Common myeloid progenitor, CD34-positive (primary cell): ENCODE measurements at regions not wholly inside any gene's neighbourhood (a gene's known extent, or its start where the extent isn't known, plus 50 kb on each side); places are given as distances from the start of the nearest gene placed in this dataset.

Experiments
- CTCF ChIA-PET: fragments of 350-600 bp; sonication (Branson Sonifier 250); formaldehyde crosslinking; loops from one replicate; lab custom pipeline; 2021; ENCODE audit warnings: antibody characterized with exemption; lab: Charles Lee
- POLR2A ChIA-PET: fragments of 350-600 bp; sonication (Branson Sonifier 250); formaldehyde crosslinking; loops from one replicate; lab custom pipeline; 2021; ENCODE audit warnings: antibody characterized with exemption; lab: Charles Lee
- DNase-seq, 3 donors: peaks; one replicate each; pipeline versions ENCODE4 v3.0.0 to v3.0.0-alpha.2; 2013
- H3K27ac ChIP-seq, 2 experiments: 1 replicate in 1 of 2; 2 replicates in 1 of 2; pipeline ENCODE4 v1.7.0; 2013; ENCODE audit warnings: inconsistent platforms in 2 of 2, low read length in 2 of 2, mild to moderate bottlenecking in 2 of 2, low read depth in 1 of 2, moderate library complexity in 1 of 2; ENCODE audit not compliant: severe bottlenecking in 2 of 2, insufficient read depth in 1 of 2, poor library complexity in 1 of 2
- H3K27me3 ChIP-seq, 5 experiments: replicated peaks in 2 of 5; 1 replicate in 3 of 5; 2 replicates in 2 of 5; pipeline versions ENCODE4 v1.6.1 to v1.7.0; 2013; ENCODE audit warnings: low read length in 4 of 5, mild to moderate bottlenecking in 2 of 5, moderate library complexity in 2 of 5, inconsistent platforms in 1 of 5; ENCODE audit not compliant: insufficient read depth in 5 of 5, control insufficient read depth in 4 of 5
- H3K36me3 ChIP-seq, 4 experiments: 1 replicate in 2 of 4; 2 replicates in 2 of 4; pipeline versions ENCODE4 v1.6.1 to v1.7.0; 2013; ENCODE audit warnings: low read length in 3 of 4, control low read depth in 1 of 4, mild to moderate bottlenecking in 1 of 4; ENCODE audit not compliant: control insufficient read depth in 4 of 4, insufficient read depth in 4 of 4
- H3K4me1 ChIP-seq, 4 experiments: 1 replicate in 3 of 4; 2 replicates in 1 of 4; pipeline versions ENCODE4 v1.6.1 to v1.7.1; 2013; ENCODE audit warnings: low read length in 3 of 4, mild to moderate bottlenecking in 3 of 4, control low read depth in 1 of 4, inconsistent platforms in 1 of 4, moderate library complexity in 1 of 4; ENCODE audit not compliant: control insufficient read depth in 4 of 4, insufficient read depth in 4 of 4; ENCODE audit errors: control extremely low read depth in 1 of 4
- H3K4me3 ChIP-seq, 7 experiments: 1 replicate in 4 of 7; 2 replicates in 3 of 7; pipeline versions ENCODE4 v1.5.1 to v1.7.0; 2013; ENCODE audit warnings: mild to moderate bottlenecking in 7 of 7, low read length in 6 of 7, moderate library complexity in 6 of 7, inconsistent platforms in 2 of 7, low read depth in 2 of 7, control low read depth in 1 of 7; ENCODE audit not compliant: insufficient read depth in 4 of 7, control insufficient read depth in 1 of 7; ENCODE audit errors: extremely low read depth in 1 of 7
- H3K9me3 ChIP-seq, 5 experiments: 1 replicate in 4 of 5; 2 replicates in 1 of 5; pipeline versions ENCODE4 v1.6.1 to v1.7.1; 2013; ENCODE audit warnings: low read length in 4 of 5, mild to moderate bottlenecking in 2 of 5, inconsistent platforms in 1 of 5, low read depth in 1 of 5, moderate library complexity in 1 of 5; ENCODE audit not compliant: control insufficient read depth in 4 of 5, insufficient read depth in 2 of 5; ENCODE audit errors: control extremely low read depth in 1 of 5
- WGBS: methylation state at CpG from one replicate; pipeline ENCODE4 v1.1.5; 2013; ENCODE audit not compliant: insufficient coverage; 5-methylcytosine and 5-hydroxymethylcytosine counted together

DNA sequence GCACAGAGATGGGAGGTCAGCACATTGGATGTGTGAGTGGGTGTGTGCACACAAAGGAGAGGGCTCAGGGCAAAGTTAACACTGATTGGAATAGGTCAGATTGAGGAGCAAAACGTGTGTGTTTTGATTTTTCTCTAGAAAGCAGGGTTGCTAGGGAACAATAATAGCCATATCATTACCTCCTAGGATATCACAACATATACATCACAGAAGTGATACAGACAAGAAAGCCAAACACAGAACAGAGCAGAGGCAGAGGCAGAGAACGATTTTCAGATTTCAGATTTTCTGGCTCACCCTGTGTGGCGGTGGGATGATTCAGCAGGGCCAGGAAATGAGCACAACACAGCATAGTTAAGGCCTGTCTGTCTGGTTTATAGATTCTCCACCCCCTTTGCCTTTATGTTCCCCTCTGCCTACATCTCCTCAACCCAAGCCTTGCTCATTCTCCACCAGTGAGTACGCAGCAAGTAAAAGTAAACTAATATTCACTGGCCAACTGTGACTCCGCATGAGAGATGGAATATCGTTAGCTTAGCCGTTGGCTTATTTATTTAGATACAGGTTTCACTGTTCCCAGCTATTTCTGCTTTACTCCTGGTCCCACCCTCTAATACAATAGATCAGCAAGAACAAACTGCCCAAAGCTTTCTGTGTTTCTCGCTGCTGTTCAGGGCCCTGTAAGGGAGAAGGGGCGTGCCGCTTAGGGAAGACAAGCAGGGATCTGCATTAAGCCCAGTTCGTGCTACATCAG is 182.7 kb upstream of the TSC22D1 start:
- Histone ChIP-seq H3K36me3 (no peaks in the 10 kb centered on the region), H3K9me3 (no peaks in the 10 kb centered on the region), H3K4me1 (peaks cover 0 to 14% (median 5%) of the 10 kb centered on the region in 4 experiments), H3K27me3 (no peaks in the 10 kb centered on the region), H3K27ac (no peak overlapping the region), H3K4me3 (no peak overlapping the region)
- DNase-seq = peak in 2 of 3 donors; percentile 47 to 51
- ChIA-PET CTCF (no interaction called here), POLR2A (no interaction called here)
- 82% methylated on average over 7 of the region's 11 CpGs for WGBS

GRCh38 chr13:44757671-44758070 is 181.5 kb upstream of the TSC22D1 start:
- Histone ChIP-seq H3K4me3 (no peak overlapping the region), H3K4me1 (peaks cover 0 to 11% (median 5%) of the 10 kb centered on the region in 4 experiments), H3K9me3 (no peaks in the 10 kb centered on the region), H3K27ac (no peak overlapping the region), H3K27me3 (no peaks in the 10 kb centered on the region), H3K36me3 (no peaks in the 10 kb centered on the region)
- DNase-seq = no peak
- 88% methylated on average over 1 of the region's 3 CpGs for WGBS
- ChIA-PET CTCF (no interaction called here), POLR2A (no interaction called here)

- Histone ChIP-seq H3K36me3 (no peaks in the 10 kb centered on the region), H3K4me3 (no peak overlapping the region), H3K27ac (no peak overlapping the region), H3K27me3 (no peaks in the 10 kb centered on the region), H3K9me3 (no peaks in the 10 kb centered on the region), H3K4me1 (peaks cover 0 to 11% (median 5%) of the 10 kb centered on the region in 4 experiments)
- 75% methylated on average over 1 of the region's 4 CpGs for WGBS
- ChIA-PET POLR2A (interaction anchor here (0.5 to 0.6 kb wide), 2 partner anchors 12 to 62 kb away, joined by 3 read pairs; no protein-coding TSS in a partner anchor), CTCF (interaction anchor here (0.8 kb wide), 1 partner anchor 20 kb away, joined by 3 read pairs; no protein-coding TSS in a partner anchor)
- DNase-seq = no peak
Observed at GRCh38 chr13:44756276-44756810, 180.2 kb upstream of the TSC22D1 start.

DNA sequence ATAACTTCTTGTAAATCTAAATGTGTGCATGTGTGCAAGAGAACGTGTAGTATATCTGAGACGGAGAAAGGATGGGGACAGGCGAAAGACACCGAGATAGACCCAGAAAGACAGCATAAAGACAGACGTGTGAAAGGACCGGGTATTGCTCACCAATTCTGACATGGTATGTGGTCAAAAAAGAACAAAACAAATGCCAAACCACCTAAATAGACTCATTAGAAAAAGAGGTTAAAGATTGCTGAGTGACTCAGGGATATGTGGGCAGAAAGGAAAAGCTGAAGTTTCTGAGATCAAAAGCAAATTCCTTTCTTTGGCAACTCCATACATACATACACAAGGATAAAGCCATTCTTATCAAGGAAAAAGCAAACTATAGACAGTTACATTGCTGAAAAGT is 179.7 kb upstream of the TSC22D1 start:
- H3K9me3 ChIP-seq = no peaks in the 10 kb centered on the region
- H3K36me3 ChIP-seq = no peaks in the 10 kb centered on the region
- ChIA-PET CTCF (no interaction called here), POLR2A (no interaction called here)
- H3K27me3 ChIP-seq = no peaks in the 10 kb centered on the region
- H3K4me1 ChIP-seq = peaks cover 0 to 11% (median 5%) of the 10 kb centered on the region in 4 experiments
- no peak for DNase-seq
- no peak overlapping the region for H3K27ac ChIP-seq
- no peak overlapping the region for H3K4me3 ChIP-seq
- WGBS = 93% methylated on average over 3 of the region's 6 CpGs

GRCh38 chr13:44752164-44752563 is 176.0 kb upstream of the TSC22D1 start:
- no peak overlapping the region for H3K4me3 ChIP-seq
- no peaks in the 10 kb centered on the region for H3K27me3 ChIP-seq
- H3K36me3 ChIP-seq = no peaks in the 10 kb centered on the region
- H3K4me1 ChIP-seq = peaks cover 0 to 6% (median 2%) of the 10 kb centered on the region in 4 experiments
- no peaks in the 10 kb centered on the region for H3K9me3 ChIP-seq
- H3K27ac ChIP-seq = no peak overlapping the region
- ChIA-PET POLR2A (interaction anchor here (0.6 kb wide), 1 partner anchor 97 kb away, joined by 3 read pairs; no protein-coding TSS in a partner anchor), CTCF (no interaction called here)
- DNase-seq = no peak
- 96% methylated on average over 5 of the region's 6 CpGs for WGBS

- 100% methylated on average over 1 of the region's 1 CpG for WGBS
- ChIA-PET CTCF (interaction anchor here (0.6 to 1.5 kb wide), 4 partner anchors 12 to 68 kb away, joined by 3 to 6 read pairs (median 3); no protein-coding TSS in a partner anchor), POLR2A (no interaction called here)
- no peaks in the 10 kb centered on the region for H3K9me3 ChIP-seq
- no peaks in the 10 kb centered on the region for H3K4me1 ChIP-seq
- H3K27ac ChIP-seq = no peak overlapping the region
- no peaks in the 10 kb centered on the region for H3K36me3 ChIP-seq
- no peak for DNase-seq
- no peak overlapping the region for H3K4me3 ChIP-seq
- H3K27me3 ChIP-seq = no peaks in the 10 kb centered on the region
Observed at GRCh38 chr13:44750630-44751029, 174.5 kb upstream of the TSC22D1 start.

- no peak for DNase-seq
- ChIA-PET POLR2A (no interaction called here), CTCF (interaction anchor here (0.6 to 1.5 kb wide), 4 partner anchors 12 to 68 kb away, joined by 3 to 6 read pairs (median 3); no protein-coding TSS in a partner anchor)
- Histone ChIP-seq H3K36me3 (no peaks in the 10 kb centered on the region), H3K4me3 (no peak overlapping the region), H3K4me1 (no peaks in the 10 kb centered on the region), H3K27me3 (no peaks in the 10 kb centered on the region), H3K9me3 (peaks cover 0 to 4% (median 0%) of the 10 kb centered on the region in 5 experiments), H3K27ac (no peak overlapping the region)
- no CpG with 5 or more reads among the region's 2 CpGs for WGBS
Observed at GRCh38 chr13:44749906-44750305, 173.8 kb upstream of the TSC22D1 start.
